NCI-H1436 (cell line): ENCODE measurements at regions not wholly inside any gene's neighbourhood (a gene's known extent, or its start where the extent isn't known, plus 50 kb on each side); places are given as distances from the start of the nearest gene placed in this dataset.
"Not testable (repeated sequence)": the region's sequence is repeated elsewhere in the genome, so short reads cannot be mapped to it uniquely, and the experiment has no call there.

ENCODE experiments used
- DNase-seq: peaks from one replicate; lab custom pipeline; 2025; lab: John Stamatoyannopoulos, UW

- no peak for DNase-seq
Observed at GRCh38 chr6:95865857-95866256, 149.9 kb upstream of the FUT9 start.

GRCh38 chr6:95866732-95867131, 149.0 kb upstream of the FUT9 start:
- DNase-seq: no peak

DNA sequence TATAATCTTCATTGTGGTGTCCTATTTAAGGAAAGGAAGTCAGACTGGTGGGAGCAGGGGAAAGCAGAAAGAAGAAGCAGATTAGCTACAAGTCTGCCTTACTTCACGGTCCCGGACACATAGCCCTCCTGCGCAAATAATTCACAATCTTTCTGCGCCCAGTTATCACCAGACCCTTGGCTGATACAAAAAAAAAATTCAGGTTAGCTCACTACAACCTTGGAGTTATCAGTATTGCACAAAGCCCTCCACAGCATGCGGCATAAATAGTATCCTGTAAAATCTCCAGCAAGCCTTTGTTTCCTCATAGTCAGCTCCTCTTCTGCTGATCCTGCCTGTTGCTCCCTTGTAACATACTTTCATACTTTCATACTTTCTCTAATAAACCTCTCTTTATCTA, 148.6 kb upstream of the FUT9 start:
- DNase-seq: no peak

DNA sequence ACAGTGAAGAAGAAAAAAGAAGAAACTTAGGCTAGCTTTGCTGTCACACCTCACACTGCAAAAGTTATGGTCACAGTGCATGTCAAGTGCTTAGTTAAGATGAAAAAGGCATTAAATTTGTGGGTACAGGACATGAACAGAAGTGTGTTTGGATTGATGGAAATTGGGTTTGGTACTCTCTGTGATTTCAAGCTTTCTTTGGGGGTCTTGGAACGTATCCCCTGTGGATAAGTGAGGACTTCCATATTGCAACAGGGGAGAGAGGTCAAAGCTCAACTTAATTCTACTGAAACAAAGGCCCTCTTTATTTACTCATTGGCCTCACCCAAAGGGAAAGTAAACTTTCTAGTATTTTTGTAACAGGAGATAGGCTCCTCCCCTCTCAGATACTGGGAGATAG, 138.3 kb upstream of the FUT9 start:
- no peak for DNase-seq

GRCh38 chr6:95879856-95880255, 135.9 kb upstream of the FUT9 start:
- DNase-seq: no peak

- DNase-seq: no peak
Observed at GRCh38 chr6:95882371-95882770, 133.4 kb upstream of the FUT9 start.

- DNase-seq: not testable (repeated sequence)
Observed at GRCh38 chr6:95888711-95889110, 127.1 kb upstream of the FUT9 start.

DNA sequence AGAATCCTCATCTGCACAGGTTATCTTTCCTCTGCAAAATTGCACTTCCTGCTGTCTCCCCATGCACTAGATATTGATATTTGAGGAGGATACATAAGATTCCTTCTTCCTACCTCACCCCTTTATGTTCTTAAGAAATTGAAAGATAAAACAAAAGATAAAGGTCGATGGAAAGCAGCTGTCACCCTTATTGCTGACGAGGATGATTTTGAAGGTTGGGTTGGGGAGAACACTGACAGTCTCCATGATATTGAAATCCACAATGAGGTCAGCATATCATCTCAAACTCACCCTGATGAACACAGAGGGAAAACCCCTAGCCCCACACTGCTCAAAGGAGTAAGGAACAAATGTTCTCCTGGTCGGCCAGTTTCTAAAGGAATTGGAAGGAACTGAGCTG, 110.6 kb upstream of the FUT9 start:
- DNase-seq: no peak

- DNase-seq: no peak
Observed at GRCh38 chr6:95917034-95917433, 98.7 kb upstream of the FUT9 start.

DNA sequence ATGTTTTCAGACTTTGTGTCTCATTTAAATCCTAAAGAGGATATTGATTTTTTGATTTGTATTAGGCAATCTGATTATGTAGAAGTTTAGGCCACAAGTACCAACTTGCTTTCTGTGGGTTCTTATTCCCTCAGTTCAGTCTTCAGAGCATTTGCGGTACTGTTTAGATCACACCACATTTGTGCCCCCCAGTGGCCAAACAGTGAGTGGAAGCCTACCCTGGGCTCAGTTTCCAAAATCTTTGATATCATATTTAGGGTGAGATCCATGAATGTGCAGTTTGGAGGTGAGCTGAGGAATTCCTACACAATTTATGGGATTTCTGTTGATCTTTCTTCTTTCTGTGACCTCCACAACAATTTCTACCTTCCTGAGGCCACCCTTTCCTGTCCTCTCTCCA, 92.3 kb upstream of the FUT9 start:
- DNase-seq: no peak

GRCh38 chr6:95935736-95936135, 80.0 kb upstream of the FUT9 start:
- DNase-seq: no peak

DNA sequence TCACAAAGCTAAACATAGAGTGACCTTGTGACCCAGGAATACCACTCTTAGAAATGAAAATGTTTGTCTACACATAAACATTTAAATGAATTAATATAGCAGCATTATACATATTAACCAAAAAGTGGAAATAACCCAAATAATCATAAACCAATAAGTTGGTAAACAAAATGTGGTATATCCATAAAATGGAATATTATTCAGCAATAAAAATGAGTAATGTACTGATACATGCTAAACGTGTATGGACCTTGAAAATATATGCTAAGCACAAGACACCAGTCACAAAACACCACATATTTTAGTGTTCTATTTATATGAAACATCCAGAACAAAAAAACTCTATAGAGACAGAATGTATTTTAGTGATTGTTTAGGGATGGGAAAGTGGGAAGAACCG, 68.9 kb upstream of the FUT9 start:
- no peak for DNase-seq

DNA sequence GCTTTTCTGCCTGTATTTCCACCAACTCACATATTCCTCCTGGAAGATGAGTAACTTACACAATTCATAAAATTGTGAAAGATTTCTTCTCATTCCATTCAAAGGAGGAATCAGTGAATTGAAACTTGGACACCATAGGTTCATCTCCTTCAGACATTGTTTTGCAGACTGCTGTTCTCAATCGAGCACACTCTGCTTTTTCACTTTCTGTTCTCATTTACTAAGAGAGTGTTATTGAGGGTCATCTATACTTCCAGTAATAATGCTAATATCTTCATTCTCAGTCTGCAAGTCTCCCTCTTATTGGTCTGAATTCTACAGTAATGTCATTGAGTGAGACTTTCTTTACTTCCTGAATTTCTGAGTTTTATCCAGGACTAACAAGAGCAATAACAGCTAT, 67.5 kb upstream of the FUT9 start:
- no peak for DNase-seq

- no peak for DNase-seq
Observed at GRCh38 chr6:95949985-95950384, 65.8 kb upstream of the FUT9 start.

DNA sequence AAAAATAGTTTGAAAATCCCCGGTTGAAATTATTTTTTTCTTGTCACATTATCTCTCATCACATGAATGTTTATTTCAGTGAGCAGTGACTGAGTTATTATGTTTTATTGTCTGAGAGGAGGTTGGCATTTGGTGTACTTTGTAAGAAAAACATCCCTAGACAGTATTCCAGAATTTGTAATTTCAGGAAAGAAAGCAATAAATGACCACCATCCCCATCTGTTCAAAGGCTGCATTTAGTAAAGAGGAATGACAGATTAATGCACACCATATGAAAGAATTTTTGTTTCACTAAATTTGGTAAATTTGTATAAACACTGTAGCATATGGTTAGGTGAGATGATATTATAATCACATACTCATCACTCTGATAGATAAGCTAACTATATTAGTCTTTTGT, 57.1 kb upstream of the FUT9 start:
- no peak for DNase-seq

DNA sequence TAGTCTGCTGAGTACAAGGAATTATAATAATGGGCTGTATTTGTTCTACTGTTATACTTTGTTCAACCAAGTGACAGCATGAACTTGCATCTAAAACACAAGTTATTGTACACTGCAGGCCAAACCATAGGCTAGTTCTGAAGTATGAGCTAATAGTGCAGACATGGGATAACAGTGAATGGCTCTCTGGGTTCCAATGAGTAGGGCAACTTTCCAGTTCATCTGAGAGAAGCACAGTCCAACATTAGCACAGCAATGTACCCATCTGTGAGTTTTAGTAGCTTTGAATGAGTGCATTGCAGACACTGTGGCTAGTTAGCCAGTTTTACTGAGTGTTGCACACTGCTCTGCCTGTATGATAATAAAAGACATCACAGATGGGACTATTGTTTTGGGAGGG, 56.5 kb upstream of the FUT9 start:
- no peak for DNase-seq
